Heart left ventricle (tissue), 16 donors: ENCODE measurements at regions not wholly inside any gene's neighbourhood (a gene's known extent, or its start where the extent isn't known, plus 50 kb on each side); places are given as distances from the start of the nearest gene placed in this dataset.
"Not testable (repeated sequence)": the region's sequence is repeated elsewhere in the genome, so short reads cannot be mapped to it uniquely, and the experiment has no call there.

Experiments used
- ATAC-seq, 4 donors: fragments of 200-7000 bp; cut with Tn5 transposase; one replicate each; pipeline ENCODE4 v1.9.1; 2020 to 2022; ENCODE audit warnings: moderate library complexity in 4 of 4, mild to moderate bottlenecking in 3 of 4, moderate number of reproducible peaks in 1 of 4
- DNase-seq, 5 donors: peaks; one replicate each; pipeline ENCODE4 v3.0.0-alpha.2; 2020
- H3K27ac ChIP-seq, 12 donors: fragments of 200-600 bp; sonication (generic) in 4 of 12; one replicate each; pipeline versions ENCODE4 v1.5.0 to v1.8.0; 2016 to 2022; ENCODE audit warnings: mild to moderate bottlenecking in 2 of 12
- H3K27me3 ChIP-seq, 9 donors: fragments of 200-600 bp; sonication (generic) in 2 of 9; one replicate each; pipeline versions ENCODE4 v1.5.1 to v1.8.0; 2016 to 2022; ENCODE audit warnings: mild to moderate bottlenecking in 3 of 9
- H3K36me3 ChIP-seq, 9 donors: fragments of 200-600 bp; sonication (generic) in 2 of 9; one replicate each; pipeline versions ENCODE4 v1.5.0 to v1.8.0; 2018 to 2022; ENCODE audit warnings: mild to moderate bottlenecking in 2 of 9
- H3K4me1 ChIP-seq, 12 donors: fragments of 200-600 bp; sonication (generic) in 4 of 12; one replicate each; pipeline versions ENCODE4 v1.5.0 to v1.8.0; 2016 to 2022; ENCODE audit warnings: mild to moderate bottlenecking in 3 of 12
- H3K4me3 ChIP-seq, 12 donors: fragments of 200-600 bp; sonication (generic) in 4 of 12; one replicate each; pipeline versions ENCODE4 v1.5.0 to v1.8.0; 2017 to 2022; ENCODE audit warnings: mild to moderate bottlenecking in 9 of 12, moderate library complexity in 4 of 12
- H3K9me3 ChIP-seq, 12 donors: fragments of 200-600 bp; sonication (generic) in 4 of 12; one replicate each; pipeline versions ENCODE4 v1.5.0 to v1.8.0; 2016 to 2022; ENCODE audit warnings: mild to moderate bottlenecking in 1 of 12
- POLR2A ChIP-seq, 2 donors: fragments of 450-650 bp; IDR thresholded peaks; one replicate each; pipeline ENCODE4 v1.6.1; 2017; ENCODE audit warnings: antibody characterized with exemption in 2 of 2, mild to moderate bottlenecking in 2 of 2, moderate library complexity in 2 of 2
- WGBS, 4 donors: extraction: QIAGEN DNeasy Blood & Tissue Kit in 2 of 4; methylation state at CpG; one replicate each; pipeline versions ENCODE4 v1.1.5 to v1.1.7; 2013 to 2018; 5-methylcytosine and 5-hydroxymethylcytosine counted together
- intact Hi-C, 10 donors: fragments of 100-400 bp; cut with DNase I; formaldehyde crosslinking; loops; one replicate each; pipeline versions ENCODE4 v1.11.1 to v1.14.2; 2022
- TF ChIP-seq, protein P1 (sequence below), 12 donors: fragments of 200-600 bp; sonication (generic) in 4 of 12; IDR thresholded peaks; one replicate each; pipeline versions ENCODE4 v1.5.0 to v1.8.0; 2018 to 2022; ENCODE audit warnings: antibody characterized with exemption in 12 of 12, mild to moderate bottlenecking in 5 of 12
- donor health status: ischemic (EF 13 %, LVEDD 7.1; RV severe dilation, severe dysfunction).
- donor health status: healthy with polysubstance abuse.
- donor health status: DM: no; HTN: yes; CAD: no.
- donor health status: DM: no; HTN: no; CAD: no.
- donor health status: ischemic (EF 25% LVEDD 6.9; RV normal size, moderate dysfunction).
- donor health status: ischemic (EF 25% LVEDD 5.7; RV mildly dilated, moderate dysfunction).
- donor health status: healthy.
- donor health status: DM: yes; HTN: yes; CAD: no.
- donor health status: ischemic (EF 35%, LVEDD 5.7; RV mildly dilated, moderate dysfunction).
- donor health status: nonischemic (EF 11% LVEDD 7.7; RV severe dilation, severe dysfunction).
- donor health status: DM: yes; HTN: yes; CAD: no.
- donor health status: PGD.
- donor health status: ischemic (EF 29% LVEDD 5.4; RV normal size, mild dysfunction).
- donor health status: nonischemic (EF 23%, LVEDD 6.1; RV moderate dilation, normal function).

DNA sequence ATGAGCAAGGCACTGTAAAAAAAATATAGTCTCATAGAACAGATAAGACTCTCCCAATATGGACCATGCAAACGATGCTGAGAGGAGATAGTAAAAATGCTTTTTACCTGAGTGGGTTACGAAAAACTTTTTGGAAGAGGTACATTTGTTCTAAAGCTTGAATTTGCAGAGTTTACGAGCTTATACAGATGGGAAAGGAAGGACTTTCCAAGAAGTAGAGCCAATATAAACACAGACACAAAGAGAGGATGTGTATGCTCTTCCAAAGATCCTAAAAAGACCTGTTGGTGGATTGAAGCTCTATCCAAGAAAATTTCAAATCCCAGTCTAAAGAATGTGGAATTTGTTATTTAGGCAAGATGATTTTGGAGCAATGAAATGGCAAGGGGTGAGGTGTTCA is 127.1 kb upstream of the SLCO6A1 start:
- ATAC-seq (peak; percentile 24 to 54 (median 42)), DNase-seq (no peak)
- intact Hi-C loops = loop anchor here in 1 of 10 donors (2.0 kb wide), 2 partner anchors 13 to 39 kb away; no protein-coding TSS in a partner anchor
- Histone ChIP-seq H3K4me1 (peaks cover 0 to 23% (median 8%) of the 10 kb centered on the region in 12 donors), H3K27ac (peak overlapping the region in 11 of 12 donors; percentile 13 to 75 (median 47)), H3K9me3 (peaks cover 0 to 4% (median 0%) of the 10 kb centered on the region in 12 donors), H3K4me3 (no peak overlapping the region), H3K27me3 (no peaks in the 10 kb centered on the region), H3K36me3 (no peaks in the 10 kb centered on the region)
- TF ChIP-seq POLR2A (IDR thresholded peaks at IDR 0.05) = no peak
- TF ChIP-seq, protein P1, sequence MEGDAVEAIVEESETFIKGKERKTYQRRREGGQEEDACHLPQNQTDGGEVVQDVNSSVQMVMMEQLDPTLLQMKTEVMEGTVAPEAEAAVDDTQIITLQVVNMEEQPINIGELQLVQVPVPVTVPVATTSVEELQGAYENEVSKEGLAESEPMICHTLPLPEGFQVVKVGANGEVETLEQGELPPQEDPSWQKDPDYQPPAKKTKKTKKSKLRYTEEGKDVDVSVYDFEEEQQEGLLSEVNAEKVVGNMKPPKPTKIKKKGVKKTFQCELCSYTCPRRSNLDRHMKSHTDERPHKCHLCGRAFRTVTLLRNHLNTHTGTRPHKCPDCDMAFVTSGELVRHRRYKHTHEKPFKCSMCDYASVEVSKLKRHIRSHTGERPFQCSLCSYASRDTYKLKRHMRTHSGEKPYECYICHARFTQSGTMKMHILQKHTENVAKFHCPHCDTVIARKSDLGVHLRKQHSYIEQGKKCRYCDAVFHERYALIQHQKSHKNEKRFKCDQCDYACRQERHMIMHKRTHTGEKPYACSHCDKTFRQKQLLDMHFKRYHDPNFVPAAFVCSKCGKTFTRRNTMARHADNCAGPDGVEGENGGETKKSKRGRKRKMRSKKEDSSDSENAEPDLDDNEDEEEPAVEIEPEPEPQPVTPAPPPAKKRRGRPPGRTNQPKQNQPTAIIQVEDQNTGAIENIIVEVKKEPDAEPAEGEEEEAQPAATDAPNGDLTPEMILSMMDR (IDR thresholded peaks at IDR 0.05) = no peak
- 36 to 51% (median 47%) methylated on average over 3 of the region's 3 CpGs for WGBS, 4 donors

DNA sequence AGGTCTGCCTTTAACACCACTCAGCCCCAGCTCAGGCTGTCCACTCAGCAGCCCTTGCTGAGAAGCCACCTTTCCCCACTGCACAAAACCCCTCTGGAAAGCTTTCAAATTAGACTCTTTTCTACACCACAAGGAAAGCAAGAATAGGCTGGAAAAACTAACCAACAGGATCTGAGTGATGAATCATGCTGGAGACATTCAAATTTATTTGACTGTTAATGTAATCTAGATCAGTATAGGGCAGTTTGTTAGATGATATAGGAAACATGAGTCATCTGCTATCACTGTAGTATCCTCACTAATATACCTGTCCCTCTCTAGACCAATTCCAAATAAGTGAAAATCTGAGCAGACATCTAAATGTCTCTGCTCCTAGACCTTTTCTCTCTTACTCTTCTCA is 127.8 kb upstream of the PAM start:
- Histone ChIP-seq H3K36me3 (no peaks in the 10 kb centered on the region), H3K4me3 (no peak overlapping the region), H3K27ac (peak overlapping the region in 5 of 12 donors; percentile 6 to 65 (median 52)), H3K9me3 (peaks cover 0 to 10% (median 0%) of the 10 kb centered on the region in 12 donors), H3K4me1 (peaks cover 0 to 23% (median 8%) of the 10 kb centered on the region in 12 donors), H3K27me3 (no peaks in the 10 kb centered on the region)
- ATAC-seq = no peak
- no peak for TF ChIP-seq POLR2A (IDR thresholded peaks at IDR 0.05)
- TF ChIP-seq, protein P1 (IDR thresholded peaks at IDR 0.05) = no peak
- intact Hi-C loops = loop anchor here in 1 of 10 donors (2.0 kb wide), 1 partner anchor 37 kb away; no protein-coding TSS in a partner anchor
- DNase-seq = no peak

DNA sequence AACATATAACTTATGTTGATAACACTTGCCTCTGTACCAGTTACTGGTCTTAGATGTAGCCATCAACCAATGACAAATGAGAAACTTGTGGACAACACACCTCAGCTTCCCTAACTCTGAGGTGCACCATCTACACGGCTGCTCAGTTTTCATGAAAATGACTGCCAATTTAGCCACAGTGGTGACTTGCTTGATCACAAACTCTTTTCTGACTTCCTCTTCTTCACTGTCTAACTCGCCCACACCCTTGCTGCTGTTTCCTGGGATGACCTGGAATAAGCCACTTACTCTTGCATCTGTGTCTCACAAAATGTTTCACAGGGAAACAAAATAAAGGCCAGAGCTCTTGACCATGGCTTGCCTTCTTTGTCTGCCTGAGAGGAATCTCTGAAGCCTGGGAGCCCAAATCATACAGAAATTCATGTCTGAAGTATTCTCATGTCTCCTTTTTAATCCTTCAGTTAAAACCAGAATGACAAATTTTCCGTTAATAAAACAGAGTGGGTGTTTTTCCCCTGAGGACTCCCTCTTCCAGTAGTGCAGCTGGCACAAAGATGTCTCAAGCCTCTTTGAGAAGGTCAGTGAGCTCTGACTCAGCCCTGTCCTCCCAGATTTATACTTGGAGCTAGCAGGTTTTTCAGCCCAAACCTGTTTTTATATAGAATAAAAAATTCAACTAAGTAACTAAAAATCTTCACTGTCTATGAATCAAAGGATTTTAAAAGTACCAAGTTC is 126.5 kb upstream of the PAM start:
- Histone ChIP-seq H3K36me3 (no peaks in the 10 kb centered on the region), H3K27me3 (no peaks in the 10 kb centered on the region), H3K9me3 (peaks cover 0 to 14% (median 1%) of the 10 kb centered on the region in 12 donors), H3K4me1 (peaks cover 0 to 23% (median 8%) of the 10 kb centered on the region in 12 donors), H3K27ac (peak overlapping the region in 11 of 12 donors; percentile 5 to 65 (median 53)), H3K4me3 (no peak overlapping the region)
- intact Hi-C loops = no loop called here
- WGBS, 4 donors = 59 to 68% (median 62%) methylated on average over 3 of the region's 3 CpGs
- TF ChIP-seq, protein P1 (IDR thresholded peaks at IDR 0.05) = no peak
- TF ChIP-seq POLR2A (IDR thresholded peaks at IDR 0.05) = no peak
- peak in 4 of 5 donors; percentile 20 to 45 (median 33) for DNase-seq
- ATAC-seq = peak in 3 of 4 donors; percentile 79 to 88 (median 79)

DNA sequence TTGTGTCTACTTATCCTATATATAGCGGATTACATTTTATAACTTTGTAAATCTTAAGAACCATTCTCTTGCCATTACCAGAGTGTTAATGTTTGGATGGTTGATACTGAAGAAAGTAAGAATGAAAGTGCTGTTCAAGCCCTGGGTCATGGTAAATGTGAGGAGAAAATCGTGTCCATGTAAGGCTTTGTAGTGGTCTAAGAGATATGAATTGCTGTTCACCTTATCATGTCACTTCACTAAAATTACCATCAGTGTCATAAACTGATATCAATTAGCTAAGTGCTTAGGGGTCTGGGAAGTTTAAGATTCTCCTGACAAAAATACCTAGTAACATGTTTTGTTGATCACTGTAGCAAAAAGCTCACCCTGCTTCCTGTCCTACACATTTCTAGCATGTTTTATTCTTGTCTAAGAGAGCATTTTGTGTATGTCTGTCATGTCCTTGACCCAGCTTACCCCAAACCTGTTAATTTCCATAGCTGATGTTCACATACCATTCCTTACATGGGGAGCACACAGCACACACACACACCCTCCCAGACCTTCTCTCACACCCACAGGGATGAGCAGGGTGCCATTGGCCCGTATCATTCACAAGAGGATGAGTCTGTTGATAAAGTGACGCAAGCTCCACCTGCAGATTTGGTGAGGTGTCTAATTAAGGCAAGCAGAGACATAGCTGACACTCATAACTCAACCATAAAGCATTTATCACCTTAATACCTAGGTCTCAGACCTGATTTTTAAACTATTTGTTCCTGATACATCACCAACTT is 125.1 kb upstream of the PAM start:
- DNase-seq = no peak

DNA sequence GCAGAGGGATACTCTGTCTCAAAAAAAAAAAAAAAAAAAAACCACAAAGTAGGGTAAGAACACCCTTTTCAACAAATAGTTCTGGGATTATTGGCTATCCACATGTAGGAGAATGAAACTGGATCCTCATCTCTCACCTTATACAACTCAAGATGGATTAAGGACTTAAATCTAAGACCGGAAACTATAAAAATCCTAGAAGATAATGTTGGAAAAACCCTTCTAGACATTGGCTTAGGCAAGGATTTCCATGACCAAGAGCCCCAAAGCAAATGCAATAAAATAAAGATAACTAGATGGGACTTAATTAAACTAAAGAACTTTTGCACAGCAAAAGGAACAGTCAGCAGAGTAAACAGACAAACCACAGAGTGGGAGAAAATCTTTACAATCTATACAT is 119.7 kb upstream of the PAM start:
- H3K27me3 ChIP-seq, intact Hi-C loops, H3K4me3 ChIP-seq, ATAC-seq, H3K27ac ChIP-seq, H3K4me1 ChIP-seq, H3K36me3 ChIP-seq, DNase-seq: not testable (repeated sequence)
- 92 to 100% (median 96%) methylated on average over 1 of the region's 1 CpG for WGBS, 4 donors
- peaks cover 0 to 20% (median 2%) of the 10 kb centered on the region in 12 donors for H3K9me3 ChIP-seq

More for the DNA sequence above, 125.1 kb upstream of the PAM start:
- WGBS, 4 donors = 49 to 68% (median 53%) methylated on average over 4 of the region's 4 CpGs
- Histone ChIP-seq H3K4me1 (peaks cover 0 to 14% (median 2%) of the 10 kb centered on the region in 12 donors), H3K27ac (peak overlapping the region in 2 of 12 donors; percentile 5 to 65), H3K4me3 (no peak overlapping the region), H3K9me3 (peaks cover 0 to 20% (median 2%) of the 10 kb centered on the region in 12 donors), H3K36me3 (no peaks in the 10 kb centered on the region), H3K27me3 (no peaks in the 10 kb centered on the region)
- TF ChIP-seq, protein P1 (IDR thresholded peaks at IDR 0.05) = no peak
- no peak for TF ChIP-seq POLR2A (IDR thresholded peaks at IDR 0.05)
- intact Hi-C loops = no loop called here
- no peak for ATAC-seq
